ENCODE measurements at regions not wholly inside any gene's neighbourhood (a gene's known extent, or its start where the extent isn't known, plus 50 kb on each side); places are given as distances from the start of the nearest gene placed in this dataset.
"Not testable (repeated sequence)": the region's sequence is repeated elsewhere in the genome, so short reads cannot be mapped to it uniquely, and the experiment has no call there.

DNA sequence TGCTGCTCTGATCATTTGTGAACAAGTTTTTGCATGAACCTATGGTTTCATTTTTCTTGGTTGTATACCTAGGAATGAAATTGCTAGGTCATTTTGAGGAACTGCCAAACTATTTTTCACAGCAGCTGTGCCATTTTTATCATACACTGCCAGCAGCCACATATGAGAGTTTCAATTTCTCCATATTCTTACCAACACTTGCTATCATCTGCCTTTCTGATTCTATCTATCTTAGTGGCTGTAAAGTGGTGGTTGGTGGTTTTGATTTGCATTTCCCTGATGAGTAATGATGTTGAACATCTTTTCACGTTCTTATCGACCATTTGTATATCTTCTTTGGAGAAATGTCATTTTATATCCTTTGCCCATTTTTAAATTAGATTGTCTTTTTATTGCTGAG lies 146.1 kb downstream of the C12orf75 start:
- H3K4me1 Mint-ChIP-seq = no peaks in the 10 kb centered on the region
- no peaks in the 10 kb centered on the region for H3K9me3 Mint-ChIP-seq
- Histone ChIP-seq H3K27me3 (ENCODE audit: control insufficient read depth, insufficient read depth, low read length) (peaks cover 2% of the 10 kb centered on the region), H3K4me1 (ENCODE audit: control insufficient read depth, insufficient read depth, low read length, poor library complexity, severe bottlenecking) (no peaks in the 10 kb centered on the region), H3K27ac (ENCODE audit: insufficient read depth, low read length, poor library complexity, severe bottlenecking) (no peak overlapping the region), H3K4me3 (ENCODE audit: low read depth, low read length) (no peak overlapping the region), H3K36me3 (ENCODE audit: control insufficient read depth, insufficient read depth, low read length) (no peaks in the 10 kb centered on the region), H3K9me3 (ENCODE audit: control insufficient read depth in 2 of 2, low read length in 2 of 2) (no peaks in the 10 kb centered on the region)
- H3K27me3 Mint-ChIP-seq = peaks cover 4% of the 10 kb centered on the region
- H3K27ac Mint-ChIP-seq = no peak overlapping the region
- no peak for ATAC-seq (ENCODE audit: low read depth in 2 of 2)
- no peaks in the 10 kb centered on the region for H3K36me3 Mint-ChIP-seq
- no peak overlapping the region for H3K4me3 Mint-ChIP-seq
- no peak for DNase-seq

DNA sequence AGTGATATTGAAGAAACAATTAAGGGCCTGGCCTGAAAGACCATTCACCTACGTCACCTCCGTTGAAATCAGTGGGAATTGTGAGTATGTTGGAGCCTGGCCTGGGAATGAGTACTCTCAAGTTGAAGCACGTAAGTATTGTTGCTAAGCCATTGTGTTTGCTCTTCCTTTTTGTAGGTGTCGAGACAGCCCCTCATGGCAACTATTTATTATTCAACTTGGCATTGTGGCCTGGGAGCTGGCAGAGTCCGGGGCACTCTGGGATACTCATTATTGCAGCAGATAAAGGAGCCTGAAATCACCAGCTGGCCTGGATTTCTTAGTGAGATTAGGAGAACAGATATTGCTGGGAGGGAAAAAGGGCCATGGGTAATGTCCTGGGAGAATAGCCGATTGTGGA lies 147.4 kb downstream of the C12orf75 start:
- ATAC-seq (ENCODE audit: low read depth in 2 of 2) (no peak), DNase-seq (no peak)
- Histone ChIP-seq H3K36me3 (ENCODE audit: control insufficient read depth, insufficient read depth, low read length) (no peaks in the 10 kb centered on the region), H3K4me3 (ENCODE audit: low read depth, low read length) (no peak overlapping the region), H3K27me3 (ENCODE audit: control insufficient read depth, insufficient read depth, low read length) (peaks cover 2% of the 10 kb centered on the region), H3K9me3 (ENCODE audit: control insufficient read depth in 2 of 2, low read length in 2 of 2) (no peaks in the 10 kb centered on the region), H3K27ac (ENCODE audit: insufficient read depth, low read length, poor library complexity, severe bottlenecking) (no peak overlapping the region), H3K4me1 (ENCODE audit: control insufficient read depth, insufficient read depth, low read length, poor library complexity, severe bottlenecking) (no peaks in the 10 kb centered on the region)
- H3K27ac Mint-ChIP-seq = no peak overlapping the region
- no peaks in the 10 kb centered on the region for H3K4me1 Mint-ChIP-seq
- H3K36me3 Mint-ChIP-seq = no peaks in the 10 kb centered on the region
- no peaks in the 10 kb centered on the region for H3K9me3 Mint-ChIP-seq
- peaks cover 4% of the 10 kb centered on the region for H3K27me3 Mint-ChIP-seq
- H3K4me3 Mint-ChIP-seq = no peak overlapping the region

DNA sequence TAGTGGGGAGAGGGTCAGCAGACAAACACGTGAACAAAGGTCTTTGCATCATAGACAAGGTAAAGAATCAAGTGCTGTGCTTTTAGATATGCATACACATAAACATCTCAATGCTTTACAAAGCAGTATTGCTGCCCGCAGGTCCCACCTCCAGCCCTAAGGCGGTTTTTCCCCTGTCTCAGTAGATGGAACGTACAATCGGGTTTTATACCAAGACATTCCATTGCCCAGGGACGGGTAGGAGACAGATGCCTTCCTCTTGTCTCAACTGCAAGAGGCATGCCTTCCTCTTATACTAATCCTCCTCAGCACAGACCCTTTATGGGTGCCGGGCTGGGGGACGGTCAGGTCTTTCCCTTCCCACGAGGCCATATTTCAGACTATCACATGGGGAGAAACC lies 148.3 kb downstream of the C12orf75 start:
- H3K9me3 ChIP-seq (ENCODE audit: control insufficient read depth in 2 of 2, low read length in 2 of 2); H3K27me3 ChIP-seq (ENCODE audit: control insufficient read depth, insufficient read depth, low read length); H3K27ac ChIP-seq (ENCODE audit: insufficient read depth, low read length, poor library complexity, severe bottlenecking); H3K36me3 ChIP-seq (ENCODE audit: control insufficient read depth, insufficient read depth, low read length); H3K36me3 Mint-ChIP-seq; H3K9me3 Mint-ChIP-seq; DNase-seq; H3K4me3 Mint-ChIP-seq; H3K27ac Mint-ChIP-seq; H3K4me1 Mint-ChIP-seq; ATAC-seq (ENCODE audit: low read depth in 2 of 2); H3K4me3 ChIP-seq (ENCODE audit: low read depth, low read length); H3K4me1 ChIP-seq (ENCODE audit: control insufficient read depth, insufficient read depth, low read length, poor library complexity, severe bottlenecking); H3K27me3 Mint-ChIP-seq: not testable (repeated sequence)

GRCh38 chr12:105479710-105480109 lies 149.2 kb downstream of the C12orf75 start:
- H3K4me3 ChIP-seq (ENCODE audit: low read depth, low read length) = no peak overlapping the region
- H3K4me1 ChIP-seq (ENCODE audit: control insufficient read depth, insufficient read depth, low read length, poor library complexity, severe bottlenecking) = no peaks in the 10 kb centered on the region
- no peaks in the 10 kb centered on the region for H3K36me3 Mint-ChIP-seq
- H3K27ac ChIP-seq (ENCODE audit: insufficient read depth, low read length, poor library complexity, severe bottlenecking) = no peak overlapping the region
- H3K27me3 Mint-ChIP-seq = peaks cover 4% of the 10 kb centered on the region
- H3K36me3 ChIP-seq (ENCODE audit: control insufficient read depth, insufficient read depth, low read length) = no peaks in the 10 kb centered on the region
- H3K27ac Mint-ChIP-seq = no peak overlapping the region
- H3K27me3 ChIP-seq (ENCODE audit: control insufficient read depth, insufficient read depth, low read length) = peaks cover 1% of the 10 kb centered on the region
- H3K9me3 ChIP-seq (ENCODE audit: control insufficient read depth in 2 of 2, low read length in 2 of 2) = no peaks in the 10 kb centered on the region
- ATAC-seq (ENCODE audit: low read depth in 2 of 2) (no peak), DNase-seq (no peak)
- no peaks in the 10 kb centered on the region for H3K4me1 Mint-ChIP-seq
- peaks cover 0 to 4% (median 0%) of the 10 kb centered on the region in 7 donors for H3K9me3 Mint-ChIP-seq
- no peak overlapping the region for H3K4me3 Mint-ChIP-seq

GRCh38 chr12:105480162-105480561 lies 149.7 kb downstream of the C12orf75 start:
- Mint-ChIP-seq H3K9me3 (peaks cover 0 to 4% (median 0%) of the 10 kb centered on the region in 7 donors), H3K4me1 (no peaks in the 10 kb centered on the region), H3K27me3 (peaks cover 4% of the 10 kb centered on the region), H3K27ac (no peak overlapping the region), H3K36me3 (no peaks in the 10 kb centered on the region), H3K4me3 (no peak overlapping the region)
- H3K4me1 ChIP-seq (ENCODE audit: control insufficient read depth, insufficient read depth, low read length, poor library complexity, severe bottlenecking) = no peaks in the 10 kb centered on the region
- no peak overlapping the region for H3K4me3 ChIP-seq (ENCODE audit: low read depth, low read length)
- no peaks in the 10 kb centered on the region for H3K36me3 ChIP-seq (ENCODE audit: control insufficient read depth, insufficient read depth, low read length)
- no peak for ATAC-seq (ENCODE audit: low read depth in 2 of 2)
- H3K9me3 ChIP-seq (ENCODE audit: control insufficient read depth in 2 of 2, low read length in 2 of 2) = no peaks in the 10 kb centered on the region
- H3K27me3 ChIP-seq (ENCODE audit: control insufficient read depth, insufficient read depth, low read length) = no peaks in the 10 kb centered on the region
- H3K27ac ChIP-seq (ENCODE audit: insufficient read depth, low read length, poor library complexity, severe bottlenecking) = no peak overlapping the region
- DNase-seq = no peak

DNA sequence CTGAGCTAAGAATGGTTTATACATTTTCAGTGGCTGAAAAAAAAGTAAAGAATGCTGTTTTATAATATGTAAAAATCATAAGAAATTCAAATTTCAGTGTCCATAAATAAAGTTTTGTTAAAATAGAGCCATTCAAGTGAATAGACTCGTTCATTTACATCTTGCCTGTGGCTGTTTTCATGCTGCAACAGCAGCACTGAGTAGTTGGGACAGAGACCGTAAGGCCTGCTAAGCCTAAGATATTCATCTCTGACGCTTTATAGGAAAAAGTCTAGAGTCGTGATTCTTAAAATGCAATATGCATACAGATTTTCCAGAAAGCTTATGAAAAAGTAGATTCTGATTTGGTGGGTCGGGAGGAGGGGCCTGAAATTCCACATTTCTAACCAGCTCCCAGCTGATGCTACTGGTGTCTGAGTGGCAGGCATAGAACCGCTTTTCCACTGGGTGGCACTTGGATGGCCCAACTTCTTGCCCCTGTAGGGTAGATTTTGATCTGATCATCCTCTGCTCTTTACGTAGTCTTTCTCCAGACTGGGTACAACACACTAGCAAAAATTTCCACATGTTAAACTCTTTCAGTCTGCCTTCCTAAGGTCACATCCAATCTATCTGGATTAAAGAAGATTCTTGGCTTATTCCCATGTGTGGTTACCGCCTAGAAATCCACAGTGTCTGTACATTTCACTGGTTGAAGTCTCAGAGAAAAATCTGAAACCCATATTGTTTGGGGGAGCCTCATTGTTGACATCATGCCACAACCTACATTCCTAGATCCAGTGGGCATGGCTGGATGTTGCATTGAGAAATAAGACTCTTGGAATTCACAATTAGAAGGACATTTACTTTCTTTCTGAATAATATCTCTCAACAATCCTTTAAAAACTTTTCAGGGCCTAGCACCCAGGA lies 151.2 kb downstream of the C12orf75 start:
- Histone ChIP-seq H3K9me3 (ENCODE audit: control insufficient read depth in 2 of 2, low read length in 2 of 2) (no peaks in the 10 kb centered on the region), H3K4me3 (ENCODE audit: low read depth, low read length) (no peak overlapping the region), H3K27ac (ENCODE audit: insufficient read depth, low read length, poor library complexity, severe bottlenecking) (no peak overlapping the region), H3K36me3 (ENCODE audit: control insufficient read depth, insufficient read depth, low read length) (no peaks in the 10 kb centered on the region), H3K4me1 (ENCODE audit: control insufficient read depth, insufficient read depth, low read length, poor library complexity, severe bottlenecking) (no peaks in the 10 kb centered on the region), H3K27me3 (ENCODE audit: control insufficient read depth, insufficient read depth, low read length) (no peaks in the 10 kb centered on the region)
- peaks cover 4% of the 10 kb centered on the region for H3K27me3 Mint-ChIP-seq
- H3K27ac Mint-ChIP-seq = no peak overlapping the region
- no peaks in the 10 kb centered on the region for H3K36me3 Mint-ChIP-seq
- DNase-seq (no peak), ATAC-seq (ENCODE audit: low read depth in 2 of 2) (no peak)
- peaks cover 0 to 4% (median 0%) of the 10 kb centered on the region in 7 donors for H3K9me3 Mint-ChIP-seq
- H3K4me1 Mint-ChIP-seq = no peaks in the 10 kb centered on the region
- no peak overlapping the region for H3K4me3 Mint-ChIP-seq

DNA sequence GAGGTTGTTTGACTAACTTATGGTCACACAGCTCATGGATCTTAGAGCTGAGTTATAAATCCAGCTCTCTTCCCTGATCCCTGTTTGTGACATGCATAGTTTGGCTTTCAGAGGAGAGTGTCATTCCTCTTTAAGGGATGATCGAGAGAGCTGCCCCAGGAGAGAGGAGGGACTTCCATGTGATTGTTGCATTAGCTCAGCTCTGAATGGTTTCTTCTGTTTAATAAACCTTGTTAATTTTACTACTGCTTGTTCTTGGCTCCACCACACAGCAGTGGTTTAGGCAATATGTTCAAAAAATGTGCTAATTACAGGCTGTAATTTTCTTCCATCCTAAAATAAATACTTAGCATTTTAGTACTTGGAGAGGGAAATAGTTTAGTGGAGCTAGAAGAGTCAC lies 152.5 kb downstream of the C12orf75 start:
- H3K27ac ChIP-seq (ENCODE audit: insufficient read depth, low read length, poor library complexity, severe bottlenecking) = no peak overlapping the region
- Mint-ChIP-seq H3K4me1 (no peaks in the 10 kb centered on the region), H3K4me3 (no peak overlapping the region), H3K27me3 (peaks cover 2% of the 10 kb centered on the region), H3K9me3 (peaks cover 0 to 4% (median 0%) of the 10 kb centered on the region in 7 donors), H3K36me3 (no peaks in the 10 kb centered on the region), H3K27ac (no peak overlapping the region)
- ATAC-seq (ENCODE audit: low read depth in 2 of 2) = no peak
- no peaks in the 10 kb centered on the region for H3K36me3 ChIP-seq (ENCODE audit: control insufficient read depth, insufficient read depth, low read length)
- H3K9me3 ChIP-seq (ENCODE audit: control insufficient read depth in 2 of 2, low read length in 2 of 2) = no peaks in the 10 kb centered on the region
- DNase-seq = no peak
- no peaks in the 10 kb centered on the region for H3K27me3 ChIP-seq (ENCODE audit: control insufficient read depth, insufficient read depth, low read length)
- no peaks in the 10 kb centered on the region for H3K4me1 ChIP-seq (ENCODE audit: control insufficient read depth, insufficient read depth, low read length, poor library complexity, severe bottlenecking)
- no peak overlapping the region for H3K4me3 ChIP-seq (ENCODE audit: low read depth, low read length)

GRCh38 chr12:105483691-105484090 lies 153.2 kb downstream of the C12orf75 start:
- no peak overlapping the region for H3K4me3 Mint-ChIP-seq
- H3K27me3 ChIP-seq (ENCODE audit: control insufficient read depth, insufficient read depth, low read length) = no peaks in the 10 kb centered on the region
- H3K4me1 ChIP-seq (ENCODE audit: control insufficient read depth, insufficient read depth, low read length, poor library complexity, severe bottlenecking) = no peaks in the 10 kb centered on the region
- H3K27ac Mint-ChIP-seq = no peak overlapping the region
- H3K4me1 Mint-ChIP-seq = no peaks in the 10 kb centered on the region
- ATAC-seq (ENCODE audit: low read depth in 2 of 2) (no peak), DNase-seq (no peak)
- no peak overlapping the region for H3K27ac ChIP-seq (ENCODE audit: insufficient read depth, low read length, poor library complexity, severe bottlenecking)
- H3K9me3 ChIP-seq (ENCODE audit: control insufficient read depth in 2 of 2, low read length in 2 of 2) = no peaks in the 10 kb centered on the region
- no peaks in the 10 kb centered on the region for H3K36me3 ChIP-seq (ENCODE audit: control insufficient read depth, insufficient read depth, low read length)
- no peaks in the 10 kb centered on the region for H3K36me3 Mint-ChIP-seq
- H3K4me3 ChIP-seq (ENCODE audit: low read depth, low read length) = no peak overlapping the region
- no peaks in the 10 kb centered on the region for H3K27me3 Mint-ChIP-seq
- peaks cover 0 to 4% (median 0%) of the 10 kb centered on the region in 7 donors for H3K9me3 Mint-ChIP-seq

Data from CD4-positive, CD25-positive, alpha-beta regulatory T cell (primary cell).